ENCODE measurements at regions not wholly inside any gene's neighbourhood (a gene's known extent, or its start where the extent isn't known, plus 50 kb on each side); places are given as distances from the start of the nearest gene placed in this dataset.

DNA sequence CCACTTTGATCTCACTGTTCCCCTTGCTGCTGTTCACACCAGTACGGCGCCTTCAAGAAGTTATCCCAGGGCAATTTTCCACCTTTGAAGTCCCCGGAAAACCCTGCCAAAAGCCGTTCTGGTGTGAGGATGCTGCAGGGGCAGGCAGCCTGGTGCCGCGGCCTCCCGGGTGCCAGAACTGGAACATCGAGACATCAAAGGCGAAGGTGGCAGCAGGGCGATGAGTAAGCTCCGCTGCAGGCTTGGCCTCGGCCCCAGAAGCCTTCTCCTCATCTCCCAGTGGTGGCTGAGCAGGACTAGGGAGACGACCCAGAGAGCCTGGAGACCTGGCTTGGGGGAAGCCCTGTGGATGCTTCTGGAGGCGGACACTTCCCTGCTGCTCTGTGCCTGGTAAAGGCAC is 115.3 kb upstream of the MSX2 start:
- H3K9ac ChIP-seq (ENCODE audit: low read depth in 1 of 2, low read length in 2 of 2): no peak overlapping the region
- H3K4me1 ChIP-seq (ENCODE audit: control insufficient read depth in 4 of 4, insufficient read depth in 4 of 4, low read length in 3 of 4): no peaks in the 10 kb centered on the region
- DNase-seq (ENCODE audit: low spot score): no peak
- TF ChIP-seq GABPA (IDR thresholded peaks at IDR 0.05 in 1 of 2, conservative IDR thresholded peaks at IDR 0.05 in 1 of 2) (no peak), YY1 (IDR thresholded peaks at IDR 0.05) (no peak), FOXA2 (IDR thresholded peaks at IDR 0.05) (no peak), FOXA1 (IDR thresholded peaks at IDR 0.05) (no peak), SP1 (IDR thresholded peaks at IDR 0.05) (no peak), NR2F2 (IDR thresholded peaks at IDR 0.05) (no peak), EGR1 (IDR thresholded peaks at IDR 0.05; ENCODE audit: low read depth in 2 of 2) (no peak), TAF1 (conservative IDR thresholded peaks at IDR 0.05) (no peak)
- TF ChIP-seq, protein P1, sequence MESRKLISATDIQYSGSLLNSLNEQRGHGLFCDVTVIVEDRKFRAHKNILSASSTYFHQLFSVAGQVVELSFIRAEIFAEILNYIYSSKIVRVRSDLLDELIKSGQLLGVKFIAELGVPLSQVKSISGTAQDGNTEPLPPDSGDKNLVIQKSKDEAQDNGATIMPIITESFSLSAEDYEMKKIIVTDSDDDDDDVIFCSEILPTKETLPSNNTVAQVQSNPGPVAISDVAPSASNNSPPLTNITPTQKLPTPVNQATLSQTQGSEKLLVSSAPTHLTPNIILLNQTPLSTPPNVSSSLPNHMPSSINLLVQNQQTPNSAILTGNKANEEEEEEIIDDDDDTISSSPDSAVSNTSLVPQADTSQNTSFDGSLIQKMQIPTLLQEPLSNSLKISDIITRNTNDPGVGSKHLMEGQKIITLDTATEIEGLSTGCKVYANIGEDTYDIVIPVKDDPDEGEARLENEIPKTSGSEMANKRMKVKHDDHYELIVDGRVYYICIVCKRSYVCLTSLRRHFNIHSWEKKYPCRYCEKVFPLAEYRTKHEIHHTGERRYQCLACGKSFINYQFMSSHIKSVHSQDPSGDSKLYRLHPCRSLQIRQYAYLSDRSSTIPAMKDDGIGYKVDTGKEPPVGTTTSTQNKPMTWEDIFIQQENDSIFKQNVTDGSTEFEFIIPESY (IDR thresholded peaks at IDR 0.05): no peak
- TF ChIP-seq, protein P2, sequence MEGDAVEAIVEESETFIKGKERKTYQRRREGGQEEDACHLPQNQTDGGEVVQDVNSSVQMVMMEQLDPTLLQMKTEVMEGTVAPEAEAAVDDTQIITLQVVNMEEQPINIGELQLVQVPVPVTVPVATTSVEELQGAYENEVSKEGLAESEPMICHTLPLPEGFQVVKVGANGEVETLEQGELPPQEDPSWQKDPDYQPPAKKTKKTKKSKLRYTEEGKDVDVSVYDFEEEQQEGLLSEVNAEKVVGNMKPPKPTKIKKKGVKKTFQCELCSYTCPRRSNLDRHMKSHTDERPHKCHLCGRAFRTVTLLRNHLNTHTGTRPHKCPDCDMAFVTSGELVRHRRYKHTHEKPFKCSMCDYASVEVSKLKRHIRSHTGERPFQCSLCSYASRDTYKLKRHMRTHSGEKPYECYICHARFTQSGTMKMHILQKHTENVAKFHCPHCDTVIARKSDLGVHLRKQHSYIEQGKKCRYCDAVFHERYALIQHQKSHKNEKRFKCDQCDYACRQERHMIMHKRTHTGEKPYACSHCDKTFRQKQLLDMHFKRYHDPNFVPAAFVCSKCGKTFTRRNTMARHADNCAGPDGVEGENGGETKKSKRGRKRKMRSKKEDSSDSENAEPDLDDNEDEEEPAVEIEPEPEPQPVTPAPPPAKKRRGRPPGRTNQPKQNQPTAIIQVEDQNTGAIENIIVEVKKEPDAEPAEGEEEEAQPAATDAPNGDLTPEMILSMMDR (IDR thresholded peaks at IDR 0.05; ENCODE audit: low read depth, low read length, missing input control): no peak
- TF ChIP-seq, protein P3, sequence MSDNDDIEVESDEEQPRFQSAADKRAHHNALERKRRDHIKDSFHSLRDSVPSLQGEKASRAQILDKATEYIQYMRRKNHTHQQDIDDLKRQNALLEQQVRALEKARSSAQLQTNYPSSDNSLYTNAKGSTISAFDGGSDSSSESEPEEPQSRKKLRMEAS (IDR thresholded peaks at IDR 0.05): no peak
- H3K27ac ChIP-seq (ENCODE audit: low read depth in 1 of 2, low read length in 2 of 2): no peak overlapping the region
- peaks cover 0 to 3% (median 0%) of the 10 kb centered on the region in 4 donors for H3K27me3 ChIP-seq (ENCODE audit: control insufficient read depth in 4 of 4, insufficient read depth in 4 of 4, low read length in 3 of 4)
- no peaks in the 10 kb centered on the region for H3K9me3 ChIP-seq (ENCODE audit: control insufficient read depth in 4 of 4, low read length in 3 of 4)
- no peak overlapping the region for H3K4me3 ChIP-seq (ENCODE audit: low read depth in 1 of 3, low read length in 3 of 3)
- no peaks in the 10 kb centered on the region for H3K36me3 ChIP-seq (ENCODE audit: control insufficient read depth in 4 of 4, insufficient read depth in 3 of 4, low read depth in 1 of 4, low read length in 3 of 4)
- WGBS: 68% methylated on average over 14 of the region's 14 CpGs

- H3K9ac ChIP-seq (ENCODE audit: low read depth in 1 of 2, low read length in 2 of 2): no peak overlapping the region
- peaks cover 0 to 2% (median under 1%) of the 10 kb centered on the region in 4 donors for H3K9me3 ChIP-seq (ENCODE audit: control insufficient read depth in 4 of 4, low read length in 3 of 4)
- no peaks in the 10 kb centered on the region for H3K4me1 ChIP-seq (ENCODE audit: control insufficient read depth in 4 of 4, insufficient read depth in 4 of 4, low read length in 3 of 4)
- H3K27me3 ChIP-seq (ENCODE audit: control insufficient read depth in 4 of 4, insufficient read depth in 4 of 4, low read length in 3 of 4): peaks cover 0 to 3% (median 0%) of the 10 kb centered on the region in 4 donors
- no peak for DNase-seq (ENCODE audit: low spot score)
- no peaks in the 10 kb centered on the region for H3K36me3 ChIP-seq (ENCODE audit: control insufficient read depth in 4 of 4, insufficient read depth in 3 of 4, low read depth in 1 of 4, low read length in 3 of 4)
- TF ChIP-seq GABPA (IDR thresholded peaks at IDR 0.05 in 1 of 2, conservative IDR thresholded peaks at IDR 0.05 in 1 of 2) (no peak), HNF4G (IDR thresholded peaks at IDR 0.05) (no peak), YY1 (IDR thresholded peaks at IDR 0.05) (no peak), RXRA (IDR thresholded peaks at IDR 0.05) (no peak), RAD21 (IDR thresholded peaks at IDR 0.05) (no peak), SP1 (IDR thresholded peaks at IDR 0.05) (no peak)
- TF ChIP-seq, protein P3 (IDR thresholded peaks at IDR 0.05): no peak
- no peak overlapping the region for H3K27ac ChIP-seq (ENCODE audit: low read depth in 1 of 2, low read length in 2 of 2)
- WGBS: 63% methylated on average over 8 of the region's 8 CpGs
- no peak overlapping the region for H3K4me3 ChIP-seq (ENCODE audit: low read depth in 1 of 3, low read length in 3 of 3)
These were observed 113.4 kb upstream of the MSX2 start for GRCh38 chr5:174610968-174611367.

GRCh38 chr5:174612686-174613085 is 111.7 kb upstream of the MSX2 start:
- no peak overlapping the region for H3K9ac ChIP-seq (ENCODE audit: low read depth in 1 of 2, low read length in 2 of 2)
- peaks cover 0 to 2% (median under 1%) of the 10 kb centered on the region in 4 donors for H3K9me3 ChIP-seq (ENCODE audit: control insufficient read depth in 4 of 4, low read length in 3 of 4)
- no peak for DNase-seq (ENCODE audit: low spot score)
- no peaks in the 10 kb centered on the region for H3K36me3 ChIP-seq (ENCODE audit: control insufficient read depth in 4 of 4, insufficient read depth in 3 of 4, low read depth in 1 of 4, low read length in 3 of 4)
- H3K27me3 ChIP-seq (ENCODE audit: control insufficient read depth in 4 of 4, insufficient read depth in 4 of 4, low read length in 3 of 4): peaks cover 0 to 3% (median 0%) of the 10 kb centered on the region in 4 donors
- no peak overlapping the region for H3K27ac ChIP-seq (ENCODE audit: low read depth in 1 of 2, low read length in 2 of 2)
- TF ChIP-seq, protein P1 (IDR thresholded peaks at IDR 0.05): no peak
- TF ChIP-seq, protein P4, sequence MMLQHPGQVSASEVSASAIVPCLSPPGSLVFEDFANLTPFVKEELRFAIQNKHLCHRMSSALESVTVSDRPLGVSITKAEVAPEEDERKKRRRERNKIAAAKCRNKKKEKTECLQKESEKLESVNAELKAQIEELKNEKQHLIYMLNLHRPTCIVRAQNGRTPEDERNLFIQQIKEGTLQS (IDR thresholded peaks at IDR 0.05): no peak
- TF ChIP-seq GABPA (IDR thresholded peaks at IDR 0.05 in 1 of 2, conservative IDR thresholded peaks at IDR 0.05 in 1 of 2) (no peak), NR2F2 (IDR thresholded peaks at IDR 0.05) (no peak), JUND (IDR thresholded peaks at IDR 0.05) (no peak), RAD21 (IDR thresholded peaks at IDR 0.05) (no peak)
- TF ChIP-seq, protein P3 (IDR thresholded peaks at IDR 0.05): no peak
- H3K4me1 ChIP-seq (ENCODE audit: control insufficient read depth in 4 of 4, insufficient read depth in 4 of 4, low read length in 3 of 4): no peaks in the 10 kb centered on the region
- no peak overlapping the region for H3K4me3 ChIP-seq (ENCODE audit: low read depth in 1 of 3, low read length in 3 of 3)
- 53% methylated on average over 2 of the region's 2 CpGs for WGBS
